ENCODE measurements at regions not wholly inside any gene's neighbourhood (a gene's known extent, or its start where the extent isn't known, plus 50 kb on each side); places are given as distances from the start of the nearest gene placed in this dataset.
"Not testable (repeated sequence)": the region's sequence is repeated elsewhere in the genome, so short reads cannot be mapped to it uniquely, and the experiment has no call there.

GRCh38 chr4:1566838-1567518 lies 117.1 kb downstream of the FAM53A start:
- Histone ChIP-seq H3K27me3 (replicated peaks; ENCODE audit: insufficient read depth, low read depth, low read length, poor library complexity) (no peaks in the 10 kb centered on the region), H3K4me1 (ENCODE audit: insufficient read depth, low read length, poor library complexity, severe bottlenecking) (peaks cover 13% of the 10 kb centered on the region), H3K4me3 (ENCODE audit: low read depth, low read length, poor library complexity, severe bottlenecking) (no peak overlapping the region), H3K36me3 (ENCODE audit: insufficient read depth, low read length, poor library complexity, severe bottlenecking) (no peaks in the 10 kb centered on the region), H3K9me3 (ENCODE audit: low read depth, low read length, poor library complexity, severe bottlenecking) (no peaks in the 10 kb centered on the region), H3K27ac (ENCODE audit: low read depth, low read length, poor library complexity, severe bottlenecking) (no peak overlapping the region)
- CTCF ChIA-PET, result no interaction called here
- BruUV-seq (replicated peaks), result no TSS peak
- no peak for TF ChIP-seq EZH2 (IDR thresholded peaks at IDR 0.05; ENCODE audit: borderline replicate concordance, low read depth, low read length, poor library complexity, severe bottlenecking)
- TF ChIP-seq CTCF (conservative IDR thresholded peaks at IDR 0.05; ENCODE audit: low read depth, low read length), result no peak
- intact Hi-C loops (cut with micrococcal nuclease; ENCODE audit: unreplicated experiment), result no loop called here
- no peak for DNase-seq (ENCODE audit: low spot score)
- POLR2A ChIA-PET (ENCODE audit: low non-redundant PET), result no interaction called here

- intact Hi-C loops (cut with micrococcal nuclease; ENCODE audit: unreplicated experiment); POLR2A ChIA-PET (ENCODE audit: low non-redundant PET); H3K27me3 ChIP-seq (replicated peaks; ENCODE audit: insufficient read depth, low read depth, low read length, poor library complexity); CTCF ChIA-PET; BruUV-seq (replicated peaks); H3K4me3 ChIP-seq (ENCODE audit: low read depth, low read length, poor library complexity, severe bottlenecking); H3K9me3 ChIP-seq (ENCODE audit: low read depth, low read length, poor library complexity, severe bottlenecking); H3K27ac ChIP-seq (ENCODE audit: low read depth, low read length, poor library complexity, severe bottlenecking); H3K36me3 ChIP-seq (ENCODE audit: insufficient read depth, low read length, poor library complexity, severe bottlenecking); DNase-seq (ENCODE audit: low spot score): not testable (repeated sequence)
- H3K4me1 ChIP-seq (ENCODE audit: insufficient read depth, low read length, poor library complexity, severe bottlenecking), result peaks cover 13% of the 10 kb centered on the region
These were observed 117.7 kb downstream of the FAM53A start for GRCh38 chr4:1566301-1566837.

DNA sequence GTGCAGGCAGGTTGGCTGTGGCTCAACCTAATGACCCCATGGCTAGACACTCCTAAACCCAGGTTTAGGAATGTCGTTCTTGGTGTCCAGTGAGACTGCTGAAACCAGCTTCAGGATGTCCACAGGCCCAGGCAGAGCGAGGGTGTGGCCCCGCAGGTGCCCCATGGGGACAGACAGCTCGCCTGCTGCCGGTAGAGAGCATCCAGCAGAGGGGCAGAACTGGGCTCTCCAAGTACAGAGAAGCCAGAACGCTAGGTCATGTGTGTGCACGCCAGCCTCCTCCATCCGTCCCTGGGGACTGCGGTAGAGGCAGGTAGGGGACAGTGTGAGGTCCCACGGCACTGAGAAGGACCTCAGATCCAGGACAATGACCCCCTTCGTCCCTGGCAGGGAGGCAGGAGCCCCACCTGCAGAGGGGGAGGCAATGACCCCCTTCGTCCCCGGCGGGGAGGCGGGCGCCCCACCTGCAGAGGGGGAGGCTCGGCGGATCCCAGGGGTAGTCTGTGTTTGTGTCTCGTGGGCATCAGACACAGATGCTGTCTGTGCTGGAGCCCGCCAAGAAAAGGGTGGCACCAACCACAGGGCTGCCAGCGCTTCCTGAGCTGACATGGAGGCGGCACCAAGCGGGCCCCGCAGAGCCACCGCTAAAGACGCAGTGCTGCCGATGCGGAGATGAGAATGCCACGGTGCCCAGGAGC lies 118.4 kb downstream of the FAM53A start:
- ChIA-PET CTCF (no interaction called here), POLR2A (ENCODE audit: low non-redundant PET) (no interaction called here)
- H3K27me3 ChIP-seq (replicated peaks; ENCODE audit: insufficient read depth, low read depth, low read length, poor library complexity), result no peaks in the 10 kb centered on the region
- no peaks in the 10 kb centered on the region for H3K9me3 ChIP-seq (ENCODE audit: low read depth, low read length, poor library complexity, severe bottlenecking)
- no peak for DNase-seq (ENCODE audit: low spot score)
- no peaks in the 10 kb centered on the region for H3K36me3 ChIP-seq (ENCODE audit: insufficient read depth, low read length, poor library complexity, severe bottlenecking)
- peaks cover 18% of the 10 kb centered on the region for H3K4me1 ChIP-seq (ENCODE audit: insufficient read depth, low read length, poor library complexity, severe bottlenecking)
- no peak for TF ChIP-seq EZH2 (IDR thresholded peaks at IDR 0.05; ENCODE audit: borderline replicate concordance, low read depth, low read length, poor library complexity, severe bottlenecking)
- no peak for TF ChIP-seq CTCF (conservative IDR thresholded peaks at IDR 0.05; ENCODE audit: low read depth, low read length)
- no peak overlapping the region for H3K27ac ChIP-seq (ENCODE audit: low read depth, low read length, poor library complexity, severe bottlenecking)
- BruUV-seq (replicated peaks), result no TSS peak
- no peak overlapping the region for H3K4me3 ChIP-seq (ENCODE audit: low read depth, low read length, poor library complexity, severe bottlenecking)
- intact Hi-C loops (cut with micrococcal nuclease; ENCODE audit: unreplicated experiment), result no loop called here

All from A673 (cell line).